Endodermal cell (in vitro differentiated cells): ENCODE measurements at regions not wholly inside any gene's neighbourhood (a gene's known extent, or its start where the extent isn't known, plus 50 kb on each side); places are given as distances from the start of the nearest gene placed in this dataset.

ENCODE experiments used
- DNase-seq: peaks from one replicate; pipeline ENCODE4 v3.0.0-alpha.2; 2017
- H3K27ac ChIP-seq: 2 replicates; pipeline ENCODE4 v1.5.1; 2013; ENCODE audit warnings: mild to moderate bottlenecking, low read depth, low read length, moderate library complexity
- H3K27me3 ChIP-seq: 2 replicates; pipeline ENCODE4 v1.6.1; 2013; ENCODE audit warnings: mild to moderate bottlenecking, low read length, moderate library complexity; ENCODE audit not compliant: insufficient read depth, control insufficient read depth, poor library complexity, severe bottlenecking
- H3K36me3 ChIP-seq: 2 replicates; pipeline ENCODE4 v1.7.0; 2013; ENCODE audit warnings: mild to moderate bottlenecking, low read length, moderate library complexity; ENCODE audit not compliant: control insufficient read depth, insufficient read depth
- H3K4me1 ChIP-seq: one replicate; pipeline ENCODE4 v1.7.0; 2013; ENCODE audit warnings: low read length; ENCODE audit not compliant: control insufficient read depth, insufficient read depth
- H3K4me3 ChIP-seq: 2 replicates; pipeline ENCODE4 v1.5.1; 2013; ENCODE audit warnings: mild to moderate bottlenecking, low read length, moderate library complexity
- H3K9ac ChIP-seq: 2 replicates; pipeline ENCODE4 v1.6.1; 2013; ENCODE audit warnings: mild to moderate bottlenecking, low read length, moderate library complexity; ENCODE audit not compliant: poor library complexity, severe bottlenecking; ENCODE audit errors: extremely low read depth
- H3K9me3 ChIP-seq: 2 replicates; pipeline ENCODE4 v1.6.1; 2013; ENCODE audit warnings: mild to moderate bottlenecking, low read length, moderate library complexity; ENCODE audit not compliant: control insufficient read depth
- H3K27ac Mint-ChIP-seq: 2 replicates; pipeline ENCODE4 v1.8.0; 2020; ENCODE audit warnings: mixed read lengths
- H3K27me3 Mint-ChIP-seq: 2 replicates; pipeline ENCODE4 v1.8.0; 2021; ENCODE audit warnings: mild to moderate bottlenecking, mixed read lengths; ENCODE audit not compliant: insufficient read depth
- H3K36me3 Mint-ChIP-seq: 2 replicates; pipeline ENCODE4 v1.8.0; 2020; ENCODE audit warnings: low read depth, mixed read lengths
- H3K4me1 Mint-ChIP-seq: 2 replicates; pipeline ENCODE4 v1.8.0; 2020; ENCODE audit warnings: mixed read lengths
- H3K4me3 Mint-ChIP-seq: 2 replicates; pipeline ENCODE4 v1.8.0; 2020; ENCODE audit warnings: mild to moderate bottlenecking, moderate library complexity, mixed read lengths
- H3K9me3 Mint-ChIP-seq: 2 replicates; pipeline ENCODE4 v1.8.0; 2020; ENCODE audit warnings: mild to moderate bottlenecking, mixed read lengths
- WGBS, 2 experiments: methylation state at CpG; one replicate each; pipeline versions ENCODE4 v1.1.5 to v1.1.7; 2013; ENCODE audit warnings: missing lambda C conversion rate in 2 of 2, mixed read lengths in 1 of 2; ENCODE audit not compliant: insufficient coverage in 1 of 2, insufficient read length in 1 of 2; 5-methylcytosine and 5-hydroxymethylcytosine counted together
- TF ChIP-seq, protein P1 (sequence below): fragments of 200-600 bp; sonication (generic); conservative IDR thresholded peaks from 2 replicates; pipeline ENCODE4 v1.5.0; 2021; ENCODE audit warnings: antibody characterized with exemption, mild to moderate bottlenecking

DNA sequence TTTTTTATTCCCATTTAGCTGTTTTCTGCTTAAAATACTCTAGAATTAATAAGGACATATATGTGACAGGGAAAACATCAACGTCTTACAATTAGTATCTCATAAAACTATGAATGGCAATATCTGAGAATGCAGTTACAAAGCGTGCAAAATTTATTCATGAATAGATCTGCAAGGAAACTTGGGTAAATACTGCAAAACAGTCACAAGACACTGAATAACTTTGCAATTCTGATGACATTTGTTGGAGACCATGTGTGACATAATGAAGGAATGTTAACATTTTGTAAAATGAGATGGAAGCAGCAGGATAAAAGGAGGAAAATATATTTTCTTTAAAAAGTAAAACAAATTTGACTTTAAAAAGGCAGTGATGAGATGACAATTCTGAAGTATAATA lies 480.9 kb upstream of the SEMA6A start:
- DNase-seq, result no peak
- no peaks in the 10 kb centered on the region for H3K36me3 Mint-ChIP-seq
- H3K9me3 Mint-ChIP-seq, result peaks cover 9% of the 10 kb centered on the region
- Histone ChIP-seq H3K27me3 (no peaks in the 10 kb centered on the region), H3K4me1 (no peaks in the 10 kb centered on the region), H3K4me3 (no peak overlapping the region), H3K36me3 (no peaks in the 10 kb centered on the region), H3K9me3 (no peaks in the 10 kb centered on the region), H3K9ac (no peak overlapping the region), H3K27ac (no peak overlapping the region)
- no peak overlapping the region for H3K27ac Mint-ChIP-seq
- TF ChIP-seq, protein P1, sequence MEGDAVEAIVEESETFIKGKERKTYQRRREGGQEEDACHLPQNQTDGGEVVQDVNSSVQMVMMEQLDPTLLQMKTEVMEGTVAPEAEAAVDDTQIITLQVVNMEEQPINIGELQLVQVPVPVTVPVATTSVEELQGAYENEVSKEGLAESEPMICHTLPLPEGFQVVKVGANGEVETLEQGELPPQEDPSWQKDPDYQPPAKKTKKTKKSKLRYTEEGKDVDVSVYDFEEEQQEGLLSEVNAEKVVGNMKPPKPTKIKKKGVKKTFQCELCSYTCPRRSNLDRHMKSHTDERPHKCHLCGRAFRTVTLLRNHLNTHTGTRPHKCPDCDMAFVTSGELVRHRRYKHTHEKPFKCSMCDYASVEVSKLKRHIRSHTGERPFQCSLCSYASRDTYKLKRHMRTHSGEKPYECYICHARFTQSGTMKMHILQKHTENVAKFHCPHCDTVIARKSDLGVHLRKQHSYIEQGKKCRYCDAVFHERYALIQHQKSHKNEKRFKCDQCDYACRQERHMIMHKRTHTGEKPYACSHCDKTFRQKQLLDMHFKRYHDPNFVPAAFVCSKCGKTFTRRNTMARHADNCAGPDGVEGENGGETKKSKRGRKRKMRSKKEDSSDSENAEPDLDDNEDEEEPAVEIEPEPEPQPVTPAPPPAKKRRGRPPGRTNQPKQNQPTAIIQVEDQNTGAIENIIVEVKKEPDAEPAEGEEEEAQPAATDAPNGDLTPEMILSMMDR, result no peak
- H3K27me3 Mint-ChIP-seq, result no peaks in the 10 kb centered on the region
- peaks cover 23% of the 10 kb centered on the region for H3K4me1 Mint-ChIP-seq
- H3K4me3 Mint-ChIP-seq, result no peak overlapping the region
- WGBS, 2 experiments, result 91 to 100% methylated on average over 1 to 2 of the region's 2 CpGs

DNA sequence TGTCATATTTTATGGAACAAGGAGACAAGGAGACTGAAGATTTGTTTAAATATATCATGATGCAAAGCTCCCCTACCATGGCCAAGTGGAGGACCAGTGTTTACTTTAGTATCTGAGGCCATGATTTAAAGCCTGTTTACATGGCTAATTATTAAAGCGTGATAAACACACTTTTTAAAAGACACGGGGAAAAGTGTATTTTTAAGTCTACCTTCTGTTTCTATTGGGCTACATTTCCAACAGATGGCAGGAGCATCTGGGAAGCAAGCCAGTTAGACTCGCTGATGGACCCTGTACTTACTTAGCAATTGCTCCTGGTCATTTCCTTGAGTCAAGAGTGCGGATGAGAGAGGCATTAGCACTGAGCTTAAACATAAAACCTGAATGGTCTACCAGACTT lies 480.3 kb upstream of the SEMA6A start:
- 94 to 98% methylated on average over 4 of the region's 4 CpGs for WGBS, 2 experiments
- Mint-ChIP-seq H3K27ac (no peak overlapping the region), H3K4me3 (no peak overlapping the region), H3K9me3 (peaks cover 11% of the 10 kb centered on the region), H3K4me1 (peaks cover 29% of the 10 kb centered on the region), H3K36me3 (no peaks in the 10 kb centered on the region), H3K27me3 (no peaks in the 10 kb centered on the region)
- Histone ChIP-seq H3K4me3 (no peak overlapping the region), H3K27me3 (no peaks in the 10 kb centered on the region), H3K9ac (no peak overlapping the region), H3K9me3 (no peaks in the 10 kb centered on the region), H3K36me3 (no peaks in the 10 kb centered on the region), H3K27ac (no peak overlapping the region), H3K4me1 (no peaks in the 10 kb centered on the region)
- TF ChIP-seq, protein P1, result no peak
- no peak for DNase-seq

DNA sequence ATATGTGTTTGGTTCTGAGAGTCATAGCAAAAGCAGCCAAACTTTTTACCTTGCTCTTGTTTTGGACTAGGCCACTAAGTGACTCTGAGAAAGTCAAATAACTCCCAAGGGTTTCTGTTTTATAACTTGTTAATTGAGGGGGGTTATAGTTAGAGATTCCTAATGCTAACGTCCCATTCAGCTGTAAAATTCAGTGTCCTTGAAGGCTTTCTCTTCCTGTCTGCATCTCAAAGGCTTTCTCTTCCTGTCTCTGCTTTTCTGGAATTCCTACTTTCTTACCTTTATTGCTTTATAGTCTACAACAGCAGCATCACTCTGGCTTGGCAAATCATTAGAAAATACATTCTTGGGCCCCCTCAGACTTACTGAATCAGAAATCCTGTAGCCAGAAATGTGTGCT lies 479.5 kb upstream of the SEMA6A start:
- H3K27ac ChIP-seq, result no peak overlapping the region
- no peak overlapping the region for H3K27ac Mint-ChIP-seq
- peaks cover 11% of the 10 kb centered on the region for H3K9me3 Mint-ChIP-seq
- no peak overlapping the region for H3K4me3 ChIP-seq
- H3K36me3 Mint-ChIP-seq, result no peaks in the 10 kb centered on the region
- H3K4me1 Mint-ChIP-seq, result peaks cover 35% of the 10 kb centered on the region
- H3K9ac ChIP-seq, result no peak overlapping the region
- H3K27me3 Mint-ChIP-seq, result no peaks in the 10 kb centered on the region
- H3K9me3 ChIP-seq, result no peaks in the 10 kb centered on the region
- WGBS, 2 experiments, result 33 to 44% methylated on average over 1 of the region's 1 CpG
- H3K36me3 ChIP-seq, result no peaks in the 10 kb centered on the region
- no peak overlapping the region for H3K4me3 Mint-ChIP-seq
- DNase-seq, result no peak
- H3K27me3 ChIP-seq, result no peaks in the 10 kb centered on the region
- TF ChIP-seq, protein P1, result no peak
- no peaks in the 10 kb centered on the region for H3K4me1 ChIP-seq
